Activated T-cell treated with anti-CD3 and anti-CD28 coated beads for 4 hours (primary cell): ENCODE measurements at regions not wholly inside any gene's neighbourhood (a gene's known extent, or its start where the extent isn't known, plus 50 kb on each side); places are given as distances from the start of the nearest gene placed in this dataset.
"Not testable (repeated sequence)": the region's sequence is repeated elsewhere in the genome, so short reads cannot be mapped to it uniquely, and the experiment has no call there.

Experiments
- DNase-seq: peaks from one replicate; pipeline ENCODE4 v3.0.0-alpha.2; 2020

- DNase-seq = no peak
These were observed 191.4 kb downstream of the PTPRU start for GRCh38 chr1:29427614-29428279.

GRCh38 chr1:29426701-29427279, 190.5 kb downstream of the PTPRU start:
- DNase-seq = no peak

- no peak for DNase-seq
These were observed 189.3 kb downstream of the PTPRU start for GRCh38 chr1:29425631-29426030.

GRCh38 chr1:29424266-29424665, 187.9 kb downstream of the PTPRU start:
- DNase-seq = no peak

GRCh38 chr1:29420202-29420601, 183.9 kb downstream of the PTPRU start:
- no peak for DNase-seq

GRCh38 chr1:29417971-29418370, 181.6 kb downstream of the PTPRU start:
- no peak for DNase-seq

GRCh38 chr1:29417147-29417858, 181.0 kb downstream of the PTPRU start:
- no peak for DNase-seq

GRCh38 chr1:29416267-29417146, 180.2 kb downstream of the PTPRU start:
- DNase-seq = no peak

- DNase-seq = no peak
These were observed 179.5 kb downstream of the PTPRU start for GRCh38 chr1:29415861-29416260.

- DNase-seq = no peak
These were observed 179.0 kb downstream of the PTPRU start for GRCh38 chr1:29415156-29415830.

GRCh38 chr1:29414086-29414485, 177.8 kb downstream of the PTPRU start:
- no peak for DNase-seq

- DNase-seq = no peak
These were observed 177.3 kb downstream of the PTPRU start for GRCh38 chr1:29413661-29414060.

- DNase-seq = no peak
These were observed 176.3 kb downstream of the PTPRU start for GRCh38 chr1:29412591-29412990.

- no peak for DNase-seq
These were observed 174.2 kb downstream of the PTPRU start for GRCh38 chr1:29410476-29410875.

- DNase-seq = no peak
These were observed 173.3 kb downstream of the PTPRU start for GRCh38 chr1:29409616-29410015.

- DNase-seq = no peak
These were observed 172.7 kb downstream of the PTPRU start for GRCh38 chr1:29408831-29409605.

- no peak for DNase-seq
These were observed 170.5 kb downstream of the PTPRU start for GRCh38 chr1:29406814-29407213.

GRCh38 chr1:29400203-29400602, 163.9 kb downstream of the PTPRU start:
- not testable (repeated sequence) for DNase-seq

GRCh38 chr1:29399465-29399864, 163.1 kb downstream of the PTPRU start:
- no peak for DNase-seq

- no peak for DNase-seq
These were observed 162.1 kb downstream of the PTPRU start for GRCh38 chr1:29398431-29398830.

GRCh38 chr1:29397981-29398380, 161.7 kb downstream of the PTPRU start:
- no peak for DNase-seq

GRCh38 chr1:29397256-29397590, 160.9 kb downstream of the PTPRU start:
- DNase-seq = no peak
